AG04449 (cell line): ENCODE measurements at regions not wholly inside any gene's neighbourhood (a gene's known extent, or its start where the extent isn't known, plus 50 kb on each side); places are given as distances from the start of the nearest gene placed in this dataset.

ENCODE experiments used
- CTCF ChIA-PET: fragments of 350-600 bp; formaldehyde crosslinking; extraction: SDS; loops from one replicate; lab custom pipeline; 2021; ENCODE audit warnings: antibody characterized with exemption; lab: Yijun Ruan, JAX
- POLR2A ChIA-PET: fragments of 400-600, 350-600 bp; formaldehyde crosslinking; extraction: SDS; loops from one replicate; lab custom pipeline; 2020; ENCODE audit warnings: antibody characterized with exemption, inconsistent platforms; lab: Yijun Ruan, JAX
- DNase-seq: peaks from one replicate; pipeline ENCODE4 v3.0.0-alpha.2; 2010; ENCODE audit warnings: low read depth, low spot score
- H3K4me3 ChIP-seq: 2 replicates; pipeline ENCODE4 v1.5.1; 2011; ENCODE audit warnings: low read depth, mild to moderate bottlenecking, control low read depth, low read length
- CTCF ChIP-seq: IDR thresholded peaks from one replicate; pipeline ENCODE4 v1.5.1; 2011; ENCODE audit warnings: mild to moderate bottlenecking, moderate library complexity, low read length, control low read depth, inconsistent platforms; ENCODE audit not compliant: insufficient read depth; ENCODE audit errors: missing control alignments

- no peak for DNase-seq
- ChIA-PET POLR2A (no interaction called here), CTCF (no interaction called here)
- TF ChIP-seq CTCF: no peak
- H3K4me3 ChIP-seq: no peak overlapping the region
Measured at GRCh38 chr16:64292161-64292560, 829.7 kb downstream of the CDH11 start.

- H3K4me3 ChIP-seq: no peak overlapping the region
- CTCF ChIA-PET: no interaction called here
- DNase-seq: no peak
- POLR2A ChIA-PET: no interaction called here
- no peak for TF ChIP-seq CTCF
Measured at GRCh38 chr16:64290461-64290860, 831.4 kb downstream of the CDH11 start.

GRCh38 chr16:64287655-64288528 is 834.0 kb downstream of the CDH11 start:
- ChIA-PET POLR2A (no interaction called here), CTCF (no interaction called here)
- no peak overlapping the region for H3K4me3 ChIP-seq
- DNase-seq: no peak
- no peak for TF ChIP-seq CTCF

GRCh38 chr16:64282181-64282580 is 839.7 kb downstream of the CDH11 start:
- CTCF ChIA-PET: no interaction called here
- POLR2A ChIA-PET: no interaction called here
- DNase-seq: no peak
- no peak overlapping the region for H3K4me3 ChIP-seq
- TF ChIP-seq CTCF: no peak

- DNase-seq: no peak
- no peak overlapping the region for H3K4me3 ChIP-seq
- TF ChIP-seq CTCF: no peak
- ChIA-PET POLR2A (no interaction called here), CTCF (no interaction called here)
Measured at GRCh38 chr16:64280317-64280716, 841.5 kb downstream of the CDH11 start.

- ChIA-PET POLR2A (no interaction called here), CTCF (no interaction called here)
- DNase-seq: no peak
- no peak overlapping the region for H3K4me3 ChIP-seq
- TF ChIP-seq CTCF: no peak
Measured at GRCh38 chr16:64278196-64278595, 843.7 kb downstream of the CDH11 start.
